HEK293 (cell line): ENCODE measurements at regions not wholly inside any gene's neighbourhood (a gene's known extent, or its start where the extent isn't known, plus 50 kb on each side); places are given as distances from the start of the nearest gene placed in this dataset.

ENCODE experiments used
- ZFP37 ChIP-seq: fragments of 450-650 bp; formaldehyde crosslinking; IDR thresholded peaks from 2 replicates; pipeline ENCODE4 v1.5.1; 2016; ENCODE audit warnings: missing biosample characterization, missing genetic modification characterization
- ZNF548 ChIP-seq: fragments of 450-650 bp; formaldehyde crosslinking; IDR thresholded peaks from 2 replicates; pipeline ENCODE4 v1.5.1; 2016; ENCODE audit warnings: missing biosample characterization, missing genetic modification characterization

DNA sequence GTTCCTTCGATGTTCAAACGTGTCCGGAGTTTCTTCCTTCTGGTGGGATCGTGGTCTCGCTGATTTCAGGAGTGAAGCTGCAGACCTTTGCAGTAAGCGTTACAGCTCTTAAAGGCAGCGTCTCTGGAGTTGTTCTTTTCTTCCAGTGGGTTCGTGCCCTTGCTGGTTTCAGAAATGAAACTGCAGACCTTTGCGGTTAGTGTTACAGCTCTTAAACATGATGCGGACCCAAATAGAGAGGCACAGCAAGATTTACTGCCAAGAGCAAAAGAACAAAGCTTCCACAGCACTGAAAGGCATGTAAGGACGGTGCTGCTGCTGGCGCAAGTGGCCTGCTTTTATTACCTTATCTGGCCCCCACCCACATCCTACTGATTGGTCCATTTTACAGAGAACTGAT is 931.4 kb downstream of the IPMK start:
- TF ChIP-seq ZNF548 (tag by site-specific recombination) (no peak), ZFP37 (tag by site-specific recombination) (no peak)
